ENCODE measurements at regions not wholly inside any gene's neighbourhood (a gene's known extent, or its start where the extent isn't known, plus 50 kb on each side); places are given as distances from the start of the nearest gene placed in this dataset.

DNA sequence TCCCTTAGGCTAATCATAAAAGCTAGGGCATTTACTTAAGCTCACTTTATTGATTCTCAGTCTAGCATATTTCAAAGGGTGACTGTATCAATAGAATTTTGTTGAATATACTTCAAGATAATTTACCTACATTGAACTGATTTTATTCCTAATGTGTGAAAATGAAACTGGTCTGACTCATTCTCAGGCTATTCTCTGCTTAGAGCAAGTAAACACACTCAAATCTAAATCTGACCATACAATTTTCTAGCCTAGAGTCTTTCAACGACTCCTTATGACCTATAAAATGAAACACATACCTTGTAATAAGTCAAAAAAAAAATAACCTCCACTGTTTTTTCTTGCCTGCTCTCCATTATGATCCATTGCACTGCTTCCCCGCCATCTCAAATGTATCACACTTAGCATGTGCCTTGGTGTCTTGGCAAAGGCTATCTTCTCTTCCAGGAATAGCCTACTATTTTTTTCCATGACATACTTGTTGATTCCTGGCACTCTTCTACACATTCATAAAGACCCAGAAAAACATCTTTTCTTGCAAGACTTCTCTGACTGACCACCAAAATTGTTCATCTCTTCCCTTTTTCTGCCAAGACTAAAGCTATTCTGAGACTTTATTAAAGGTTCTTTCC is 965.1 kb upstream of the HS3ST1 start:
- WGBS, 2 experiments (ENCODE audit: insufficient coverage in 1 of 2, insufficient read length in 1 of 2) = 81 to 86% methylated on average over 2 of the region's 2 CpGs
- H3K27me3 Mint-ChIP-seq (ENCODE audit: insufficient read depth) = no peaks in the 10 kb centered on the region
- no peaks in the 10 kb centered on the region for H3K36me3 Mint-ChIP-seq (ENCODE audit: low read depth)
- no peaks in the 10 kb centered on the region for H3K4me1 Mint-ChIP-seq
- DNase-seq = no peak
- Histone ChIP-seq H3K4me3 (ENCODE audit: low read length) (no peak overlapping the region), H3K27ac (ENCODE audit: low read depth, low read length) (no peak overlapping the region), H3K9me3 (ENCODE audit: control insufficient read depth, low read length) (no peaks in the 10 kb centered on the region), H3K9ac (ENCODE audit: extremely low read depth, low read length, poor library complexity, severe bottlenecking) (no peak overlapping the region), H3K27me3 (ENCODE audit: control insufficient read depth, insufficient read depth, low read length, poor library complexity, severe bottlenecking) (no peaks in the 10 kb centered on the region), H3K36me3 (ENCODE audit: control insufficient read depth, insufficient read depth, low read length) (no peaks in the 10 kb centered on the region), H3K4me1 (ENCODE audit: control insufficient read depth, insufficient read depth, low read length) (no peaks in the 10 kb centered on the region)
- H3K9me3 Mint-ChIP-seq = no peaks in the 10 kb centered on the region
- TF ChIP-seq, protein P1, sequence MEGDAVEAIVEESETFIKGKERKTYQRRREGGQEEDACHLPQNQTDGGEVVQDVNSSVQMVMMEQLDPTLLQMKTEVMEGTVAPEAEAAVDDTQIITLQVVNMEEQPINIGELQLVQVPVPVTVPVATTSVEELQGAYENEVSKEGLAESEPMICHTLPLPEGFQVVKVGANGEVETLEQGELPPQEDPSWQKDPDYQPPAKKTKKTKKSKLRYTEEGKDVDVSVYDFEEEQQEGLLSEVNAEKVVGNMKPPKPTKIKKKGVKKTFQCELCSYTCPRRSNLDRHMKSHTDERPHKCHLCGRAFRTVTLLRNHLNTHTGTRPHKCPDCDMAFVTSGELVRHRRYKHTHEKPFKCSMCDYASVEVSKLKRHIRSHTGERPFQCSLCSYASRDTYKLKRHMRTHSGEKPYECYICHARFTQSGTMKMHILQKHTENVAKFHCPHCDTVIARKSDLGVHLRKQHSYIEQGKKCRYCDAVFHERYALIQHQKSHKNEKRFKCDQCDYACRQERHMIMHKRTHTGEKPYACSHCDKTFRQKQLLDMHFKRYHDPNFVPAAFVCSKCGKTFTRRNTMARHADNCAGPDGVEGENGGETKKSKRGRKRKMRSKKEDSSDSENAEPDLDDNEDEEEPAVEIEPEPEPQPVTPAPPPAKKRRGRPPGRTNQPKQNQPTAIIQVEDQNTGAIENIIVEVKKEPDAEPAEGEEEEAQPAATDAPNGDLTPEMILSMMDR (conservative IDR thresholded peaks at IDR 0.05) = no peak
- H3K27ac Mint-ChIP-seq = no peak overlapping the region
- no peak overlapping the region for H3K4me3 Mint-ChIP-seq

DNA sequence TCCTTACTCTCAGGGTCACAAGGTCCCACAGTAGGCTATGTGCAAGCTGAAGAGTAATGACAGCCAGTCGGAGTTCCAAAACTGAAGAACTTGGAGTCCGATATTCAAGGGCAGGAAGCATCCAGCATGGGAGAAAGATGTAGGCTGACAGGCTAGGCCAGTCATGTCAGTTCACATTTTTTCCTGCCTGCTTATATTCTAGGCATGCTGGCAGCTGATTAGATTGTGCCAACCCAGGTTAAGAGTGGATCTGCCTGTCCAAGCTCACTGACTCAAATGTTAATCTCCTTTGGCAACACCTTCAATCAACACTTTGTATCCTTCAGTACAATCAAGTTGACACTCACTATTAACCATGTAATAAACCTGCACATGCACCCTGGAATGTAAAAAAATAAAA is 960.9 kb upstream of the HS3ST1 start:
- H3K4me3 ChIP-seq (ENCODE audit: low read length) = no peak overlapping the region
- Mint-ChIP-seq H3K4me1 (no peaks in the 10 kb centered on the region), H3K9me3 (peaks cover 3% of the 10 kb centered on the region), H3K4me3 (no peak overlapping the region), H3K36me3 (ENCODE audit: low read depth) (no peaks in the 10 kb centered on the region), H3K27me3 (ENCODE audit: insufficient read depth) (no peaks in the 10 kb centered on the region), H3K27ac (no peak overlapping the region)
- H3K9me3 ChIP-seq (ENCODE audit: control insufficient read depth, low read length) = no peaks in the 10 kb centered on the region
- H3K9ac ChIP-seq (ENCODE audit: extremely low read depth, low read length, poor library complexity, severe bottlenecking) = no peak overlapping the region
- WGBS, 2 experiments (ENCODE audit: insufficient coverage in 1 of 2, insufficient read length in 1 of 2) = 97 to 100% methylated on average over 2 of the region's 2 CpGs
- no peak overlapping the region for H3K27ac ChIP-seq (ENCODE audit: low read depth, low read length)
- DNase-seq = no peak
- no peaks in the 10 kb centered on the region for H3K4me1 ChIP-seq (ENCODE audit: control insufficient read depth, insufficient read depth, low read length)
- H3K36me3 ChIP-seq (ENCODE audit: control insufficient read depth, insufficient read depth, low read length) = no peaks in the 10 kb centered on the region
- TF ChIP-seq, protein P1 (conservative IDR thresholded peaks at IDR 0.05) = no peak
- no peaks in the 10 kb centered on the region for H3K27me3 ChIP-seq (ENCODE audit: control insufficient read depth, insufficient read depth, low read length, poor library complexity, severe bottlenecking)

DNA sequence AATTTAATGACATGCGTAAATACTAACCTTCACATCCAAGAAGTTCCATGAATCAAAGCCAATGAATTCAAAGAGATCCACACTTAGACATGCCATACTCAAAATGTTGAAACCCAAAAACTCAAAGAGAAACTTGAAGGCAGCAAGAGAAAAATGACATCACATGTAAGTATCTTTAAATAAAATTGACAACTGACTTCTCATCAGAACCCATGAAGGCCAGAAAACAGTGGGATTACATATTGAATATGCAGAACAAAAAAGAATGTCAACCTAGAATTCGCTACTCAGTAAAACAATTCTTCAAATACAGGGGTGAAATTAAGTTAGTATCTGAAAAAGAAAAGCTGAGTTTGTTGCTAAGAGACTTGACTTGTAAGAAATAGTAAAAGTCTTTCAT is 953.9 kb upstream of the HS3ST1 start:
- DNase-seq = no peak
- WGBS, 2 experiments (ENCODE audit: insufficient coverage in 1 of 2, insufficient read length in 1 of 2) = 97% methylated on average over 2 of the region's 2 CpGs; no CpG with 5 or more reads in 1 of the 2 experiments
- Histone ChIP-seq H3K4me3 (ENCODE audit: low read length) (no peak overlapping the region), H3K36me3 (ENCODE audit: control insufficient read depth, insufficient read depth, low read length) (no peaks in the 10 kb centered on the region), H3K27me3 (ENCODE audit: control insufficient read depth, insufficient read depth, low read length, poor library complexity, severe bottlenecking) (no peaks in the 10 kb centered on the region), H3K9ac (ENCODE audit: extremely low read depth, low read length, poor library complexity, severe bottlenecking) (no peak overlapping the region), H3K9me3 (ENCODE audit: control insufficient read depth, low read length) (peaks cover 34% of the 10 kb centered on the region), H3K27ac (ENCODE audit: low read depth, low read length) (no peak overlapping the region), H3K4me1 (ENCODE audit: control insufficient read depth, insufficient read depth, low read length) (no peaks in the 10 kb centered on the region)
- Mint-ChIP-seq H3K9me3 (peaks cover 17% of the 10 kb centered on the region), H3K27ac (no peak overlapping the region), H3K4me1 (peaks cover 6% of the 10 kb centered on the region), H3K36me3 (ENCODE audit: low read depth) (no peaks in the 10 kb centered on the region), H3K27me3 (ENCODE audit: insufficient read depth) (no peaks in the 10 kb centered on the region), H3K4me3 (no peak overlapping the region)
- TF ChIP-seq, protein P1 (conservative IDR thresholded peaks at IDR 0.05) = no peak
